Astrocyte of the spinal cord (primary cell): ENCODE measurements at regions not wholly inside any gene's neighbourhood (a gene's known extent, or its start where the extent isn't known, plus 50 kb on each side); places are given as distances from the start of the nearest gene placed in this dataset.
"Not testable (repeated sequence)": the region's sequence is repeated elsewhere in the genome, so short reads cannot be mapped to it uniquely, and the experiment has no call there.

Experiments
- DNase-seq: peaks from one replicate; pipeline ENCODE4 v3.0.0; 2011; ENCODE audit warnings: low read depth, low spot score
- H3K4me3 ChIP-seq: 2 replicates; pipeline ENCODE4 v1.5.1; 2011; ENCODE audit warnings: low read depth, mild to moderate bottlenecking, low read length, moderate library complexity
- CTCF ChIP-seq: IDR thresholded peaks from 2 replicates; pipeline ENCODE4 v1.5.1; 2012; ENCODE audit warnings: low read depth, mild to moderate bottlenecking, low read length, inconsistent platforms
- in situ Hi-C: cut with HindIII; loops from 2 replicates; pipeline ENCODE4 v1.10.0; 2017; ENCODE audit warnings: low sequenced_read_pairs

GRCh38 chrX:3833761-3834542 lies 120.5 kb upstream of the PRKX start:
- DNase-seq, H3K4me3 ChIP-seq, in situ Hi-C loops: not testable (repeated sequence)

- in situ Hi-C loops, H3K4me3 ChIP-seq, DNase-seq: not testable (repeated sequence)
Observed at GRCh38 chrX:3830020-3830419, 116.6 kb upstream of the PRKX start.

- H3K4me3 ChIP-seq, DNase-seq, in situ Hi-C loops: not testable (repeated sequence)
Observed at GRCh38 chrX:3829041-3829531, 115.6 kb upstream of the PRKX start.

- H3K4me3 ChIP-seq, DNase-seq, in situ Hi-C loops: not testable (repeated sequence)
Observed at GRCh38 chrX:3828378-3829040, 115.1 kb upstream of the PRKX start.

GRCh38 chrX:3824008-3824407 lies 110.6 kb upstream of the PRKX start:
- H3K4me3 ChIP-seq, in situ Hi-C loops, DNase-seq: not testable (repeated sequence)

- DNase-seq, result peak; percentile 86
- no peak overlapping the region for H3K4me3 ChIP-seq
- no peak for TF ChIP-seq CTCF
- in situ Hi-C loops, result no loop called here
Observed at GRCh38 chrX:3820167-3820566, 106.7 kb upstream of the PRKX start.

- DNase-seq, H3K4me3 ChIP-seq, in situ Hi-C loops: not testable (repeated sequence)
Observed at GRCh38 chrX:3817480-3817879, 104.0 kb upstream of the PRKX start.

GRCh38 chrX:3815896-3816664 lies 102.6 kb upstream of the PRKX start:
- DNase-seq, result peak; percentile 42
- in situ Hi-C loops, result no loop called here
- peak overlapping the region; percentile 68 for H3K4me3 ChIP-seq
- TF ChIP-seq CTCF, result peak; percentile 23

- no peak overlapping the region for H3K4me3 ChIP-seq
- peak; percentile 74 for TF ChIP-seq CTCF
- DNase-seq, result peak; percentile 56
- in situ Hi-C loops, result no loop called here
Observed at GRCh38 chrX:3811331-3812311, 98.2 kb upstream of the PRKX start.
